B cell (primary cell): ENCODE measurements at regions not wholly inside any gene's neighbourhood (a gene's known extent, or its start where the extent isn't known, plus 50 kb on each side); places are given as distances from the start of the nearest gene placed in this dataset.

Source experiments
- ATAC-seq: fragments of 200-7000 bp; cut with Tn5 transposase; one replicate; pipeline ENCODE4 v1.10.0; 2021; ENCODE audit warnings: low read depth, mild to moderate bottlenecking, moderate number of reproducible peaks, moderate library complexity
- CTCF ChIA-PET: fragments of 350-600 bp; sonication (Branson Sonifier 250); formaldehyde crosslinking; loops from one replicate; lab custom pipeline; 2021; ENCODE audit warnings: antibody characterized with exemption, inconsistent platforms; lab: Charles Lee
- POLR2A ChIA-PET: fragments of 350-600 bp; sonication (Branson Sonifier 250); formaldehyde crosslinking; loops from one replicate; lab custom pipeline; 2021; ENCODE audit warnings: antibody characterized with exemption; lab: Charles Lee
- DNase-seq: peaks from one replicate; pipeline ENCODE4 v3.0.0; 2013
- H2AFZ ChIP-seq: 2 replicates; pipeline ENCODE4 v1.6.1; 2012; ENCODE audit warnings: mild to moderate bottlenecking, low read depth, low read length; ENCODE audit not compliant: insufficient read depth, poor library complexity, severe bottlenecking
- H3K27ac ChIP-seq, 2 donors: 1 replicate in 1 of 2; 2 replicates in 1 of 2; pipeline ENCODE4 v1.5.1; 2012 to 2013; ENCODE audit warnings: low read length in 2 of 2, mild to moderate bottlenecking in 2 of 2, moderate library complexity in 1 of 2
- H3K27me3 ChIP-seq, 4 experiments: fragments of 200-600 bp in 1 of 4; sonication (generic) in 1 of 4; replicated peaks in 1 of 4; 1 replicate in 2 of 4; 2 replicates in 2 of 4; pipeline versions ENCODE4 v1.6.1 to v1.7.0; 2013 to 2016; ENCODE audit warnings: low read length in 3 of 4, mild to moderate bottlenecking in 2 of 4, mixed read lengths in 1 of 4, moderate library complexity in 1 of 4; ENCODE audit not compliant: insufficient read depth in 4 of 4, control insufficient read depth in 3 of 4; ENCODE audit errors: control extremely low read depth in 1 of 4
- H3K36me3 ChIP-seq, 2 experiments: replicated peaks in 1 of 2; 1 replicate in 1 of 2; 2 replicates in 1 of 2; pipeline versions ENCODE4 v1.6.1 to v1.7.1; 2013; ENCODE audit warnings: low read length in 1 of 2; ENCODE audit not compliant: insufficient read depth in 2 of 2, control insufficient read depth in 1 of 2; ENCODE audit errors: control extremely low read depth in 1 of 2, extremely low read depth in 1 of 2
- H3K4me1 ChIP-seq, 2 donors: fragments of 200-600 bp in 1 of 2; sonication (generic) in 1 of 2; 1 replicate in 1 of 2; 2 replicates in 1 of 2; pipeline versions ENCODE4 v1.5.1 to v1.6.1; 2013 to 2017; ENCODE audit warnings: low read length in 2 of 2; ENCODE audit not compliant: control insufficient read depth in 2 of 2, insufficient read depth in 2 of 2
- H3K4me2 ChIP-seq: replicated peaks from 2 replicates; pipeline ENCODE3; 2012; ENCODE audit warnings: mild to moderate bottlenecking, low read depth, low read length; ENCODE audit not compliant: poor library complexity, severe bottlenecking
- H3K4me3 ChIP-seq, 5 experiments: fragments of 200-600 bp in 1 of 5; sonication (generic) in 1 of 5; 1 replicate in 3 of 5; 2 replicates in 2 of 5; pipeline versions ENCODE4 v1.5.1 to v1.7.0; 2011 to 2016; ENCODE audit warnings: low read length in 4 of 5, mild to moderate bottlenecking in 4 of 5, low read depth in 2 of 5, control low read depth in 1 of 5, moderate library complexity in 1 of 5; ENCODE audit not compliant: insufficient read depth in 1 of 5; ENCODE audit errors: control extremely low read depth in 1 of 5, extremely low read depth in 1 of 5
- H3K79me2 ChIP-seq: fragments of 200-600 bp; sonication (generic); one replicate; pipeline ENCODE4 v1.6.0; 2016; ENCODE audit warnings: low read length; ENCODE audit not compliant: control insufficient read depth, insufficient read depth
- H3K9ac ChIP-seq: fragments of 200-600 bp; sonication (generic); 2 replicates; pipeline ENCODE4 v1.6.1; 2017; ENCODE audit warnings: mild to moderate bottlenecking, low read length, moderate library complexity
- H3K9me3 ChIP-seq, 3 donors: one replicate each; pipeline versions ENCODE4 v1.6.1 to v1.7.1; 2013; ENCODE audit warnings: low read length in 2 of 3; ENCODE audit not compliant: control insufficient read depth in 2 of 3, insufficient read depth in 1 of 3; ENCODE audit errors: control extremely low read depth in 1 of 3
- H4K20me1 ChIP-seq: 2 replicates; pipeline ENCODE4 v1.6.0; 2012; ENCODE audit warnings: mild to moderate bottlenecking, low read length; ENCODE audit not compliant: insufficient read depth, control insufficient read depth, poor library complexity, severe bottlenecking
- H3K27ac Mint-ChIP-seq: one replicate; pipeline ENCODE4 v1.8.0; 2021; ENCODE audit warnings: mixed read lengths
- H3K27me3 Mint-ChIP-seq: one replicate; pipeline ENCODE4 v1.8.0; 2021; ENCODE audit warnings: mixed read lengths
- H3K4me1 Mint-ChIP-seq: one replicate; pipeline ENCODE4 v1.8.0; 2021; ENCODE audit warnings: mixed read lengths
- H3K4me3 Mint-ChIP-seq: one replicate; pipeline ENCODE4 v1.8.0; 2021; ENCODE audit warnings: mixed read lengths
- H3K9me3 Mint-ChIP-seq: one replicate; pipeline ENCODE4 v1.8.0; 2022; ENCODE audit warnings: mixed read lengths; ENCODE audit not compliant: insufficient read depth
- EZH2 ChIP-seq: IDR thresholded peaks from 2 replicates; pipeline ENCODE4 v1.6.1; 2012; ENCODE audit warnings: borderline replicate concordance, low read depth, mild to moderate bottlenecking, moderate library complexity, low read length; ENCODE audit not compliant: insufficient read depth, poor library complexity, severe bottlenecking
- WGBS: methylation state at CpG from one replicate; pipeline ENCODE4 v1.1.5; 2013; ENCODE audit warnings: missing lambda C conversion rate; ENCODE audit not compliant: insufficient coverage; 5-methylcytosine and 5-hydroxymethylcytosine counted together
- intact Hi-C: fragments of 100-400 bp; cut with micrococcal nuclease; formaldehyde crosslinking; loops from one replicate; pipeline ENCODE4 v1.10.0; 2022
- TF ChIP-seq, protein P1 (sequence below): fragments of 200-600 bp; IDR thresholded peaks from one replicate; pipeline ENCODE4 v1.8.0; 2022; ENCODE audit warnings: antibody characterized with exemption, mild to moderate bottlenecking

DNA sequence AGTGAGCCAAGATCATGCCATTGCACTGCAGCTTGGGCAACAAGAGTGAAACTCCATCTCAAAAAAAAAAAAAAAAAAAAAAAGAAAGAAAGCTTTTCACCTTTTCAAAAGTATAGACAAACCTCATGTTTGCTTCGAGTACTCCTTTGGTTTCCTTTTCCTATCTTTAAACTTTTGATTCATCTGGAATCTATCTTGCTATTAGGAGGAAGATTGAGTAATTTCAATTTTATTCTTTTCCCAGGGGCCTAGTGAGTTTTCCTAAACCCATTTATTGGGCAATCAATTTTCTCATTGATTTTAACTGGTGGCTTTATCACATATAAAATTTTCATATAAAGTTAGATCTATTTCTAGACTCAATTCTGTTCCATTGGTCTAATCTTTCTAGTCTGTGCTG, 190.5 kb upstream of the VEPH1 start:
- no peaks in the 10 kb centered on the region for H3K36me3 ChIP-seq
- no peak overlapping the region for H2AFZ ChIP-seq
- H3K27me3 ChIP-seq, result no peaks in the 10 kb centered on the region
- ChIA-PET CTCF (no interaction called here), POLR2A (no interaction called here)
- intact Hi-C loops, result no loop called here
- no peak overlapping the region for H3K27ac Mint-ChIP-seq
- no peak overlapping the region for H3K4me3 Mint-ChIP-seq
- no peaks in the 10 kb centered on the region for H3K79me2 ChIP-seq
- H3K4me3 ChIP-seq, result no peak overlapping the region
- H3K4me1 ChIP-seq, result no peaks in the 10 kb centered on the region
- H4K20me1 ChIP-seq, result no peaks in the 10 kb centered on the region
- no peaks in the 10 kb centered on the region for H3K27me3 Mint-ChIP-seq
- H3K9ac ChIP-seq, result no peak overlapping the region
- no peak overlapping the region for H3K27ac ChIP-seq
- peaks cover 2% of the 10 kb centered on the region for H3K9me3 Mint-ChIP-seq
- ATAC-seq (no peak), DNase-seq (no peak)
- WGBS, result no CpG with 5 or more reads among the region's 1 CpG
- no peaks in the 10 kb centered on the region for H3K4me1 Mint-ChIP-seq
- TF ChIP-seq, protein P1, sequence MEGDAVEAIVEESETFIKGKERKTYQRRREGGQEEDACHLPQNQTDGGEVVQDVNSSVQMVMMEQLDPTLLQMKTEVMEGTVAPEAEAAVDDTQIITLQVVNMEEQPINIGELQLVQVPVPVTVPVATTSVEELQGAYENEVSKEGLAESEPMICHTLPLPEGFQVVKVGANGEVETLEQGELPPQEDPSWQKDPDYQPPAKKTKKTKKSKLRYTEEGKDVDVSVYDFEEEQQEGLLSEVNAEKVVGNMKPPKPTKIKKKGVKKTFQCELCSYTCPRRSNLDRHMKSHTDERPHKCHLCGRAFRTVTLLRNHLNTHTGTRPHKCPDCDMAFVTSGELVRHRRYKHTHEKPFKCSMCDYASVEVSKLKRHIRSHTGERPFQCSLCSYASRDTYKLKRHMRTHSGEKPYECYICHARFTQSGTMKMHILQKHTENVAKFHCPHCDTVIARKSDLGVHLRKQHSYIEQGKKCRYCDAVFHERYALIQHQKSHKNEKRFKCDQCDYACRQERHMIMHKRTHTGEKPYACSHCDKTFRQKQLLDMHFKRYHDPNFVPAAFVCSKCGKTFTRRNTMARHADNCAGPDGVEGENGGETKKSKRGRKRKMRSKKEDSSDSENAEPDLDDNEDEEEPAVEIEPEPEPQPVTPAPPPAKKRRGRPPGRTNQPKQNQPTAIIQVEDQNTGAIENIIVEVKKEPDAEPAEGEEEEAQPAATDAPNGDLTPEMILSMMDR, result no peak
- TF ChIP-seq EZH2, result no peak
- no peaks in the 10 kb centered on the region for H3K9me3 ChIP-seq
- H3K4me2 ChIP-seq, result no peak overlapping the region

DNA sequence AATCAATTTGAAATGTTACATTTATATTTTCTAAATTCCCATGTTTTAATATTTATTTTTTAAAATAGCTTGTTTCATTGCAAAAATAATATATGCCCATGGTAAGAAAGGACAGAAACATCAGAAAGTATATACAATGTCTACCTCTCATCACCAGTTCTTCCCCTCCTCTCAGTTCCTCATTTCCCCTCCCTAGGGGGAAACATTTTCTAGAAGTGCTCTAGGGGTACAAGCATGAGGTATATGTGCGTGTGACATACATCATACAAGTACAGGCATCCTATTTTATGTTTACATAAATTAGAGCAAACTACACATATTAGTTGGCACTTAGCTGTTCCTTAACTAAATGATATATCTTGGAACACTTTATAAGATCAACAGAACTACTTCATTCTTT, 189.3 kb upstream of the VEPH1 start:
- H3K79me2 ChIP-seq, result no peaks in the 10 kb centered on the region
- no peak for ATAC-seq
- ChIA-PET CTCF (no interaction called here), POLR2A (no interaction called here)
- H3K4me3 Mint-ChIP-seq, result no peak overlapping the region
- H3K4me1 ChIP-seq, result no peaks in the 10 kb centered on the region
- no peaks in the 10 kb centered on the region for H3K9me3 ChIP-seq
- H3K4me3 ChIP-seq, result no peak overlapping the region
- no peak for DNase-seq
- no peak overlapping the region for H2AFZ ChIP-seq
- no peaks in the 10 kb centered on the region for H3K36me3 ChIP-seq
- H3K27ac ChIP-seq, result no peak overlapping the region
- H3K27ac Mint-ChIP-seq, result no peak overlapping the region
- no peak for TF ChIP-seq EZH2
- TF ChIP-seq, protein P1, result no peak
- intact Hi-C loops, result no loop called here
- H4K20me1 ChIP-seq, result no peaks in the 10 kb centered on the region
- no peak overlapping the region for H3K9ac ChIP-seq
- no CpG with 5 or more reads among the region's 1 CpG for WGBS
- H3K9me3 Mint-ChIP-seq, result peaks cover 5% of the 10 kb centered on the region
- H3K27me3 Mint-ChIP-seq, result no peaks in the 10 kb centered on the region
- H3K27me3 ChIP-seq, result no peaks in the 10 kb centered on the region
- H3K4me1 Mint-ChIP-seq, result no peaks in the 10 kb centered on the region
- no peak overlapping the region for H3K4me2 ChIP-seq
